ENCODE measurements at regions not wholly inside any gene's neighbourhood (a gene's known extent, or its start where the extent isn't known, plus 50 kb on each side); places are given as distances from the start of the nearest gene placed in this dataset.
"Not testable (repeated sequence)": the region's sequence is repeated elsewhere in the genome, so short reads cannot be mapped to it uniquely, and the experiment has no call there.

GRCh38 chr16:47905771-47906170 lies 250.0 kb downstream of the ABCC12 start:
- no peak for DNase-seq

- DNase-seq = no peak
Measured at GRCh38 chr16:47904691-47905090, 251.1 kb downstream of the ABCC12 start.

- no peak for DNase-seq
Measured at GRCh38 chr16:47903470-47903869, 252.3 kb downstream of the ABCC12 start.

GRCh38 chr16:47897105-47897504 lies 258.7 kb downstream of the ABCC12 start:
- DNase-seq = not testable (repeated sequence)

GRCh38 chr16:47895146-47895545 lies 260.6 kb downstream of the ABCC12 start:
- no peak for DNase-seq

GRCh38 chr16:47892999-47893398 lies 262.8 kb downstream of the ABCC12 start:
- no peak for DNase-seq

- DNase-seq = no peak
Measured at GRCh38 chr16:47888734-47889133, 267.1 kb downstream of the ABCC12 start.

- DNase-seq = no peak
Measured at GRCh38 chr16:47888142-47888541, 267.7 kb downstream of the ABCC12 start.

- DNase-seq = no peak
Measured at GRCh38 chr16:47887496-47887895, 268.3 kb downstream of the ABCC12 start.

- no peak for DNase-seq
Measured at GRCh38 chr16:47886631-47887415, 269.0 kb downstream of the ABCC12 start.

GRCh38 chr16:47886139-47886538 lies 269.7 kb downstream of the ABCC12 start:
- DNase-seq = no peak

GRCh38 chr16:47885489-47885888 lies 270.3 kb downstream of the ABCC12 start:
- no peak for DNase-seq

GRCh38 chr16:47884116-47884725 lies 271.6 kb downstream of the ABCC12 start:
- no peak for DNase-seq

- no peak for DNase-seq
Measured at GRCh38 chr16:47881574-47881973, 274.2 kb downstream of the ABCC12 start.

GRCh38 chr16:47880653-47881052 lies 275.1 kb downstream of the ABCC12 start:
- no peak for DNase-seq

GRCh38 chr16:47877166-47877565 lies 278.6 kb downstream of the ABCC12 start:
- no peak for DNase-seq

GRCh38 chr16:47876511-47876910 lies 279.3 kb downstream of the ABCC12 start:
- no peak for DNase-seq

GRCh38 chr16:47873434-47873833 lies 282.4 kb downstream of the ABCC12 start:
- no peak for DNase-seq

- DNase-seq = no peak
Measured at GRCh38 chr16:47872225-47872624, 283.6 kb downstream of the ABCC12 start.

GRCh38 chr16:47866423-47866822 lies 289.4 kb downstream of the ABCC12 start:
- no peak for DNase-seq

GRCh38 chr16:47865337-47865855 lies 290.4 kb downstream of the ABCC12 start:
- DNase-seq = no peak

GRCh38 chr16:47864262-47864661 lies 291.5 kb downstream of the ABCC12 start:
- not testable (repeated sequence) for DNase-seq

- no peak for DNase-seq
Measured at GRCh38 chr16:47861999-47862398, 293.8 kb downstream of the ABCC12 start.
